CD4-positive, alpha-beta T cell (primary cell): ENCODE measurements at regions not wholly inside any gene's neighbourhood (a gene's known extent, or its start where the extent isn't known, plus 50 kb on each side); places are given as distances from the start of the nearest gene placed in this dataset.
"Not testable (repeated sequence)": the region's sequence is repeated elsewhere in the genome, so short reads cannot be mapped to it uniquely, and the experiment has no call there.

Experiments used
- ATAC-seq: fragments of 200-7000 bp; cut with Tn5 transposase; one replicate; pipeline ENCODE4 v1.10.0; 2022; ENCODE audit warnings: mild to moderate bottlenecking; ENCODE audit not compliant: poor library complexity
- CTCF ChIA-PET: fragments of 350-600 bp; sonication (Branson Sonifier 250); formaldehyde crosslinking; loops from one replicate; lab custom pipeline; 2021; ENCODE audit warnings: antibody characterized with exemption, inconsistent platforms; lab: Charles Lee
- POLR2A ChIA-PET: fragments of 350-600 bp; sonication (Branson Sonifier 250); formaldehyde crosslinking; loops from one replicate; lab custom pipeline; 2021; ENCODE audit warnings: antibody characterized with exemption, inconsistent platforms; lab: Charles Lee
- DNase-seq, 14 experiments: peaks; one replicate each; pipeline ENCODE4 v3.0.0-alpha.2; 2013 to 2020; ENCODE audit warnings: mixed read lengths in 2 of 14
- H3K27ac ChIP-seq, 2 donors: one replicate each; pipeline versions ENCODE4 v1.5.1 to v1.7.0; 2013; ENCODE audit warnings: low read length in 2 of 2, low read depth in 1 of 2, mild to moderate bottlenecking in 1 of 2
- H3K27me3 ChIP-seq, 2 experiments: 1 replicate in 1 of 2; 2 replicates in 1 of 2; pipeline versions ENCODE4 v1.6.1 to v1.7.0; 2013; ENCODE audit warnings: low read length in 2 of 2, control low read depth in 1 of 2, mild to moderate bottlenecking in 1 of 2, moderate library complexity in 1 of 2; ENCODE audit not compliant: insufficient read depth in 2 of 2, control insufficient read depth in 1 of 2
- H3K36me3 ChIP-seq: one replicate; pipeline ENCODE4 v1.6.1; 2013; ENCODE audit warnings: low read length, control low read depth; ENCODE audit not compliant: insufficient read depth
- H3K4me1 ChIP-seq: one replicate; pipeline ENCODE4 v1.6.1; 2013; ENCODE audit warnings: low read length, control low read depth; ENCODE audit not compliant: insufficient read depth
- H3K4me3 ChIP-seq: one replicate; pipeline ENCODE4 v1.5.1; 2013; ENCODE audit warnings: mild to moderate bottlenecking, low read length, moderate library complexity
- H3K9me3 ChIP-seq, 2 experiments: 1 replicate in 1 of 2; 2 replicates in 1 of 2; pipeline versions ENCODE4 v1.6.1 to v1.7.0; 2013; ENCODE audit warnings: low read length in 2 of 2, mild to moderate bottlenecking in 2 of 2, control low read depth in 1 of 2, moderate library complexity in 1 of 2; ENCODE audit not compliant: control insufficient read depth in 1 of 2, insufficient read depth in 1 of 2
- H3K27ac Mint-ChIP-seq: one replicate; pipeline ENCODE4 v1.8.0; 2020; ENCODE audit warnings: mixed read lengths
- H3K27me3 Mint-ChIP-seq: one replicate; pipeline ENCODE4 v1.8.0; 2021; ENCODE audit warnings: mixed read lengths
- H3K36me3 Mint-ChIP-seq: one replicate; pipeline ENCODE4 v1.8.0; 2021; ENCODE audit warnings: low read depth, mixed read lengths
- H3K4me1 Mint-ChIP-seq: one replicate; pipeline ENCODE4 v1.8.0; 2021; ENCODE audit warnings: low read depth, mixed read lengths
- H3K4me3 Mint-ChIP-seq: one replicate; pipeline ENCODE4 v1.8.0; 2020; ENCODE audit warnings: mild to moderate bottlenecking, mixed read lengths
- H3K9me3 Mint-ChIP-seq: one replicate; pipeline ENCODE4 v1.8.0; 2020; ENCODE audit warnings: mixed read lengths
- intact Hi-C, 2 experiments: fragments of 100-400 bp; cut with DNase I in 1 of 2; cut with micrococcal nuclease in 1 of 2; formaldehyde crosslinking; loops; one replicate each; pipeline versions ENCODE4 v1.15.1 to v1.9.0; 2023 to 2025; cut with DNase I, micrococcal nuclease
- TF ChIP-seq, protein P1 (sequence below): fragments of 200-600 bp; IDR thresholded peaks from one replicate; pipeline ENCODE4 v1.8.0; 2022; ENCODE audit warnings: antibody characterized with exemption, mild to moderate bottlenecking

DNA sequence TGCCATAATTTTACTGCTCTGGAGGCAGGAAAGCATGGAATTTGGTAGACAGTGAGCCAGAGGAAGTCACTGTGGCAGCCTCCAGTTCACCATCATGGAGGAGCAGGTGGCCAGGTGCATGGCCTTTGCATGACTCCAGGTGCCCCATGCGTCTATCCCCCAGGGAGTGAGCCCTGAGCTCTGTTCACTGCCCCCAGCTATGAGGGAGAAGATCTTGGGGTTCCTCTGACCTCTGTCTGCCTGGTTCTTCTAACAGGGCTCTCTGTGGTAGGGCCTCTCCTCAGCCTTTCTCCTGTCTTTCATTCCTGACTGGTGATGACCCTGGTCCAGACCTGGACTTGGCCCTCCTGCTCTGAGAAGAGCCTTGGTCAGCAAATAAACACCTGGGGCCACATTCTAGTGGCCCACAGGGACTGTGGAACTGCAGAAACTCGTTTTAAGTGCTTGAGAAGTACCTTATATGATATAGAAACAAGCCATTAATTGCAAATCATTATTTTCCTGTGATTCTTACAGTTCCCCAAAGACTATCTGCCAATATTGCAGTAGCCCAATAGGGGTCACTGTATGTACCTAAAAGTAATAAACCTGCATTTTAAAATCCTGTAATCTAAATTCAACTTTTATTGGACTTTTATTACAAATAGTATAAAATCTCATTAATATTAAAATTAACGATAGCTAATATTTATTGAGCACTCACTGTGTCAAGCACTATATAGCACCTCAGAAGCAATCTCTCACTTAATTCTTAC lies 120.0 kb upstream of the SYT13 start:
- peaks cover 8 to 9% of the 10 kb centered on the region in 2 experiments for H3K27me3 ChIP-seq
- ChIA-PET POLR2A (no interaction called here), CTCF (interaction anchor here (1.5 kb wide), 1 partner anchor 35 kb away, joined by 3 read pairs; no protein-coding TSS in a partner anchor)
- peaks cover 33% of the 10 kb centered on the region for H3K27me3 Mint-ChIP-seq
- H3K27ac ChIP-seq = no peak overlapping the region
- ATAC-seq (no peak), DNase-seq (no peak)
- H3K4me3 Mint-ChIP-seq = no peak overlapping the region
- intact Hi-C loops = no loop called here
- no peaks in the 10 kb centered on the region for H3K9me3 Mint-ChIP-seq
- H3K4me1 Mint-ChIP-seq = no peaks in the 10 kb centered on the region
- H3K36me3 Mint-ChIP-seq = no peaks in the 10 kb centered on the region
- H3K4me3 ChIP-seq = no peak overlapping the region
- H3K4me1 ChIP-seq = no peaks in the 10 kb centered on the region
- H3K27ac Mint-ChIP-seq = no peak overlapping the region
- H3K36me3 ChIP-seq = no peaks in the 10 kb centered on the region
- H3K9me3 ChIP-seq = no peaks in the 10 kb centered on the region
- TF ChIP-seq, protein P1, sequence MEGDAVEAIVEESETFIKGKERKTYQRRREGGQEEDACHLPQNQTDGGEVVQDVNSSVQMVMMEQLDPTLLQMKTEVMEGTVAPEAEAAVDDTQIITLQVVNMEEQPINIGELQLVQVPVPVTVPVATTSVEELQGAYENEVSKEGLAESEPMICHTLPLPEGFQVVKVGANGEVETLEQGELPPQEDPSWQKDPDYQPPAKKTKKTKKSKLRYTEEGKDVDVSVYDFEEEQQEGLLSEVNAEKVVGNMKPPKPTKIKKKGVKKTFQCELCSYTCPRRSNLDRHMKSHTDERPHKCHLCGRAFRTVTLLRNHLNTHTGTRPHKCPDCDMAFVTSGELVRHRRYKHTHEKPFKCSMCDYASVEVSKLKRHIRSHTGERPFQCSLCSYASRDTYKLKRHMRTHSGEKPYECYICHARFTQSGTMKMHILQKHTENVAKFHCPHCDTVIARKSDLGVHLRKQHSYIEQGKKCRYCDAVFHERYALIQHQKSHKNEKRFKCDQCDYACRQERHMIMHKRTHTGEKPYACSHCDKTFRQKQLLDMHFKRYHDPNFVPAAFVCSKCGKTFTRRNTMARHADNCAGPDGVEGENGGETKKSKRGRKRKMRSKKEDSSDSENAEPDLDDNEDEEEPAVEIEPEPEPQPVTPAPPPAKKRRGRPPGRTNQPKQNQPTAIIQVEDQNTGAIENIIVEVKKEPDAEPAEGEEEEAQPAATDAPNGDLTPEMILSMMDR = no peak

DNA sequence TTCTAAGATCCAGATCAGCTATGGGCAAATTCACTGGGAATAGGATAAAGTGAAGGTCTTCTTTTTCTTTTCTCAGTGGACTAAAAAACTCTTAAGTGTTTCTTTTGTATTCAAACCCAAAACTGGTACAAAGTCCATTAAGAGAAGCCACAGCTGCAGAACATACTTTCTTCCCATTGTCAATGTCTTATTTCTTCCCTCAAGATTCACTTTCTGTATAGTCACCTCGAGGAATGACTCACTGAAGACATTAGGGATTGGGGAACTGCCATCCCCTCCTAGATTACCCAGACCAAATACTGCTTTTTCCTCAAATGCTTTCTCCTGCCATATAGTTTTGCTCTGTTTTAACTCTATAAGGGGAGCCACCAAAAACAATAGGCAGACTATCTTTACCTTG lies 117.4 kb upstream of the SYT13 start:
- H3K27ac Mint-ChIP-seq, ATAC-seq, H3K27me3 ChIP-seq, H3K9me3 Mint-ChIP-seq, H3K4me1 Mint-ChIP-seq, POLR2A ChIA-PET, CTCF ChIA-PET, H3K36me3 Mint-ChIP-seq, H3K9me3 ChIP-seq, H3K4me3 Mint-ChIP-seq, intact Hi-C loops, H3K36me3 ChIP-seq, H3K4me3 ChIP-seq, DNase-seq, H3K27ac ChIP-seq, H3K4me1 ChIP-seq: not testable (repeated sequence)
- H3K27me3 Mint-ChIP-seq = peaks cover 19% of the 10 kb centered on the region

DNA sequence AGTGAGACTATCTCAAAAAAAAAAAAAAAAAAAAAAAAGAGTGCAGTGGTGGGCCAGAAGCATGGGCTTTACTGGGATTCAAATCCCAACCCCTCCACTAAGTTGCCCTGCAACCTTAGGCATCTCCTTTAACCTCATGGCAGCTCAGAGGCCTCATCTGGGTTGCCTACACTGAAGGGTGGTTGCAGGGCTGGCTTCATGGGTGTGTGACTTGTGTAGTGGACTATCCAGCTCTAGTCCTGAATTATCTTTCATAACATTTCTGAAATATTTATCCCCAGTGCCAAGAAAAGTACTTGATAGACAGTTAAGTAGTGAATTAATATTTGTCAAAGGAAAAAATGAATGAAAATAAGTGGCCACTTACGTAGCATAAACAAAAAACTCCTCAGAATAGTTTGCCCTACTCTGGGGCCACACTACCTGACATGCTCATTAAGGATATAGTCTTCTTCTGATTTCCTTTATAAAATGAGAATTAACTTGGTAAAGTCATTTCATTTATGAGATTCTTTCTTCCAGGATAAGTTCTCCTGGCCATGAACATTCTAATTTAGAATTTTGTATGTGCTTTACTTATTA lies 116.0 kb upstream of the SYT13 start:
- no peaks in the 10 kb centered on the region for H3K4me1 Mint-ChIP-seq
- Histone ChIP-seq H3K27ac (no peak overlapping the region), H3K4me3 (no peak overlapping the region), H3K4me1 (no peaks in the 10 kb centered on the region), H3K9me3 (no peaks in the 10 kb centered on the region), H3K36me3 (no peaks in the 10 kb centered on the region), H3K27me3 (no peaks in the 10 kb centered on the region)
- TF ChIP-seq, protein P1 = no peak
- CTCF ChIA-PET = no interaction called here
- no peaks in the 10 kb centered on the region for H3K36me3 Mint-ChIP-seq
- no peak overlapping the region for H3K4me3 Mint-ChIP-seq
- H3K27me3 Mint-ChIP-seq = peaks cover 11% of the 10 kb centered on the region
- ATAC-seq (no peak), DNase-seq (no peak)
- no peak overlapping the region for H3K27ac Mint-ChIP-seq
- H3K9me3 Mint-ChIP-seq = no peaks in the 10 kb centered on the region
- intact Hi-C loops = no loop called here
- POLR2A ChIA-PET = no interaction called here
